Natural killer cell (primary cell): ENCODE measurements at regions not wholly inside any gene's neighbourhood (a gene's known extent, or its start where the extent isn't known, plus 50 kb on each side); places are given as distances from the start of the nearest gene placed in this dataset.

ENCODE experiments used
- ATAC-seq, 3 donors: fragments of 150-1000 bp in 2 of 3; fragments of 200-7000 bp in 1 of 3; cut with Tn5 transposase; 1 replicate in 1 of 3; 2 replicates in 2 of 3; pipeline ENCODE4 v1.10.0; 2021; ENCODE audit warnings: mild to moderate bottlenecking in 2 of 3, moderate library complexity in 2 of 3
- DNase-seq, 2 donors: peaks; one replicate each; pipeline versions ENCODE4 v3.0.0 to v3.0.0-alpha.2; 2013 to 2021; ENCODE audit warnings: mixed read lengths in 1 of 2
- H3K27ac ChIP-seq: one replicate; pipeline ENCODE4 v1.5.1; 2013; ENCODE audit warnings: mild to moderate bottlenecking, low read length
- H3K27me3 ChIP-seq: one replicate; pipeline ENCODE4 v1.6.1; 2013; ENCODE audit warnings: low read length; ENCODE audit not compliant: control insufficient read depth, insufficient read depth
- H3K36me3 ChIP-seq: one replicate; pipeline ENCODE4 v1.6.1; 2013; ENCODE audit warnings: low read length; ENCODE audit not compliant: control insufficient read depth, insufficient read depth
- H3K4me1 ChIP-seq: one replicate; pipeline ENCODE4 v1.6.1; 2013; ENCODE audit warnings: low read length; ENCODE audit not compliant: control insufficient read depth, insufficient read depth
- H3K4me3 ChIP-seq: one replicate; pipeline ENCODE4 v1.5.1; 2013; ENCODE audit warnings: low read length
- H3K9me3 ChIP-seq: one replicate; pipeline ENCODE4 v1.6.1; 2013; ENCODE audit warnings: low read length; ENCODE audit not compliant: control insufficient read depth, insufficient read depth
- H3K27ac Mint-ChIP-seq, 2 donors: one replicate each; pipeline ENCODE4 v1.8.0; 2022; ENCODE audit warnings: mild to moderate bottlenecking in 2 of 2, mixed read lengths in 2 of 2, moderate library complexity in 1 of 2
- H3K27me3 Mint-ChIP-seq, 2 donors: one replicate each; pipeline ENCODE4 v1.8.0; 2022; ENCODE audit warnings: low read depth in 2 of 2, mixed read lengths in 2 of 2
- H3K36me3 Mint-ChIP-seq: one replicate; pipeline ENCODE4 v1.8.0; 2022; ENCODE audit warnings: mixed read lengths
- H3K4me1 Mint-ChIP-seq, 2 donors: one replicate each; pipeline ENCODE4 v1.8.0; 2022; ENCODE audit warnings: mixed read lengths in 2 of 2
- H3K4me3 Mint-ChIP-seq: one replicate; pipeline ENCODE4 v1.8.0; 2022; ENCODE audit warnings: mild to moderate bottlenecking, moderate library complexity, mixed read lengths
- H3K9me3 Mint-ChIP-seq, 2 donors: one replicate each; pipeline ENCODE4 v1.8.0; 2022; ENCODE audit warnings: mixed read lengths in 2 of 2
- CTCF ChIP-seq: fragments of 200-600 bp; IDR thresholded peaks from one replicate; pipeline ENCODE4 v1.8.0; 2022; ENCODE audit warnings: antibody characterized with exemption
- WGBS: methylation state at CpG from one replicate; pipeline ENCODE4 v1.1.7; 2013; ENCODE audit warnings: missing lambda C conversion rate; ENCODE audit not compliant: insufficient coverage; 5-methylcytosine and 5-hydroxymethylcytosine counted together
- intact Hi-C: fragments of 100-400 bp; cut with micrococcal nuclease; formaldehyde crosslinking; loops from one replicate; pipeline ENCODE4 v1.14.2; 2022

- intact Hi-C loops, result no loop called here
- ATAC-seq, result no peak
- H3K4me3 ChIP-seq, result no peak overlapping the region
- no peak for TF ChIP-seq CTCF
- Mint-ChIP-seq H3K9me3 (peaks cover 0 to 3% of the 10 kb centered on the region in 2 donors), H3K4me3 (no peak overlapping the region), H3K4me1 (no peaks in the 10 kb centered on the region), H3K36me3 (no peaks in the 10 kb centered on the region), H3K27ac (no peak overlapping the region), H3K27me3 (no peaks in the 10 kb centered on the region)
- H3K27me3 ChIP-seq, result no peaks in the 10 kb centered on the region
- DNase-seq, result no peak
- no peaks in the 10 kb centered on the region for H3K36me3 ChIP-seq
- WGBS, result 97% methylated on average over 4 of the region's 4 CpGs
- no peaks in the 10 kb centered on the region for H3K9me3 ChIP-seq
- H3K4me1 ChIP-seq, result no peaks in the 10 kb centered on the region
- H3K27ac ChIP-seq, result no peak overlapping the region
Observed at GRCh38 chr20:39880890-39881289, 808.1 kb downstream of the MAFB start.

- no peaks in the 10 kb centered on the region for H3K27me3 ChIP-seq
- no peak overlapping the region for H3K27ac Mint-ChIP-seq
- no peak for TF ChIP-seq CTCF
- intact Hi-C loops, result no loop called here
- DNase-seq (no peak), ATAC-seq (no peak)
- H3K36me3 ChIP-seq, result no peaks in the 10 kb centered on the region
- WGBS, result 100% methylated on average over 1 of the region's 2 CpGs
- no peaks in the 10 kb centered on the region for H3K9me3 ChIP-seq
- no peak overlapping the region for H3K27ac ChIP-seq
- no peaks in the 10 kb centered on the region for H3K4me1 ChIP-seq
- no peak overlapping the region for H3K4me3 ChIP-seq
- peaks cover 0 to 3% of the 10 kb centered on the region in 2 donors for H3K9me3 Mint-ChIP-seq
- H3K4me1 Mint-ChIP-seq, result no peaks in the 10 kb centered on the region
- H3K36me3 Mint-ChIP-seq, result no peaks in the 10 kb centered on the region
- H3K27me3 Mint-ChIP-seq, result no peaks in the 10 kb centered on the region
- H3K4me3 Mint-ChIP-seq, result no peak overlapping the region
Observed at GRCh38 chr20:39879296-39879695, 809.7 kb downstream of the MAFB start.

- Mint-ChIP-seq H3K36me3 (no peaks in the 10 kb centered on the region), H3K9me3 (peaks cover 0 to 3% of the 10 kb centered on the region in 2 donors), H3K4me3 (no peak overlapping the region), H3K4me1 (no peaks in the 10 kb centered on the region), H3K27me3 (no peaks in the 10 kb centered on the region), H3K27ac (no peak overlapping the region)
- Histone ChIP-seq H3K27me3 (no peaks in the 10 kb centered on the region), H3K36me3 (no peaks in the 10 kb centered on the region), H3K9me3 (no peaks in the 10 kb centered on the region), H3K4me1 (no peaks in the 10 kb centered on the region), H3K4me3 (no peak overlapping the region), H3K27ac (no peak overlapping the region)
- WGBS, result no CpG with 5 or more reads among the region's 2 CpGs
- no peak for TF ChIP-seq CTCF
- ATAC-seq (no peak), DNase-seq (no peak)
- intact Hi-C loops, result no loop called here
Observed at GRCh38 chr20:39878809-39879208, 810.2 kb downstream of the MAFB start.

- no peak for TF ChIP-seq CTCF
- H3K9me3 Mint-ChIP-seq, result peaks cover 0 to 3% of the 10 kb centered on the region in 2 donors
- H3K4me3 ChIP-seq, result no peak overlapping the region
- intact Hi-C loops, result no loop called here
- 78% methylated on average over 2 of the region's 2 CpGs for WGBS
- no peaks in the 10 kb centered on the region for H3K27me3 Mint-ChIP-seq
- H3K27me3 ChIP-seq, result no peaks in the 10 kb centered on the region
- no peak overlapping the region for H3K4me3 Mint-ChIP-seq
- H3K4me1 ChIP-seq, result no peaks in the 10 kb centered on the region
- DNase-seq (no peak), ATAC-seq (no peak)
- no peak overlapping the region for H3K27ac Mint-ChIP-seq
- no peaks in the 10 kb centered on the region for H3K4me1 Mint-ChIP-seq
- no peak overlapping the region for H3K27ac ChIP-seq
- H3K36me3 Mint-ChIP-seq, result no peaks in the 10 kb centered on the region
- H3K9me3 ChIP-seq, result no peaks in the 10 kb centered on the region
- H3K36me3 ChIP-seq, result no peaks in the 10 kb centered on the region
Observed at GRCh38 chr20:39878320-39878719, 810.7 kb downstream of the MAFB start.
